ENCODE measurements at regions not wholly inside any gene's neighbourhood (a gene's known extent, or its start where the extent isn't known, plus 50 kb on each side); places are given as distances from the start of the nearest gene placed in this dataset.

DNA sequence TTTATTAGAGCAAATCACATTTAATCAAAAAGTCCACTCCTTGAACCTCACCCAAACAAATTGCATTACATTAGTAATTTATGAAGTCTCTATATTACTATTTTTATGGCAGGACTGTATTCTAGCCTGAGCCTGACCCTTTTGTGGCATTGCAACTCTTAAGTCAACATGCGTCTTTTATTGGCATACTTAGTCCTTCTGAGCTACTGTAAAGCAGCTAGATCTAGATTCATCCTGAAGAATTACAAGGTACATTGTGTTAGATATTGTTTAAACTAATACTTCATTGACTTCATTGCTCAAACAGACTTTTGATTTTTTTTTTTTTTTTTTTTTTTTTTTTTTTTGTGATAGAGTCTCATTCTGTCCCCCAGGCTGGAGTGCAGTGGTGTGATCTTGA is 1842.5 kb upstream of the CDH9 start:
- no peaks in the 10 kb centered on the region for H3K27me3 ChIP-seq (ENCODE audit: control insufficient read depth in 3 of 3, insufficient read depth in 3 of 3, low read length in 3 of 3)
- H3K4me1 ChIP-seq (ENCODE audit: control insufficient read depth in 3 of 3, insufficient read depth in 3 of 3, low read length in 3 of 3) = no peaks in the 10 kb centered on the region
- H3K9ac ChIP-seq (ENCODE audit: low read depth in 1 of 3, low read length in 3 of 3) = no peak overlapping the region
- no peak overlapping the region for H3K4me3 ChIP-seq (ENCODE audit: low read length in 3 of 3)
- H3K9me3 ChIP-seq (ENCODE audit: control insufficient read depth in 3 of 3, low read length in 3 of 3) = no peaks in the 10 kb centered on the region
- no peak overlapping the region for H3K27ac ChIP-seq (ENCODE audit: low read depth, low read length)
- H3K36me3 ChIP-seq (ENCODE audit: control insufficient read depth in 3 of 3, insufficient read depth in 3 of 3, low read length in 3 of 3) = no peaks in the 10 kb centered on the region

DNA sequence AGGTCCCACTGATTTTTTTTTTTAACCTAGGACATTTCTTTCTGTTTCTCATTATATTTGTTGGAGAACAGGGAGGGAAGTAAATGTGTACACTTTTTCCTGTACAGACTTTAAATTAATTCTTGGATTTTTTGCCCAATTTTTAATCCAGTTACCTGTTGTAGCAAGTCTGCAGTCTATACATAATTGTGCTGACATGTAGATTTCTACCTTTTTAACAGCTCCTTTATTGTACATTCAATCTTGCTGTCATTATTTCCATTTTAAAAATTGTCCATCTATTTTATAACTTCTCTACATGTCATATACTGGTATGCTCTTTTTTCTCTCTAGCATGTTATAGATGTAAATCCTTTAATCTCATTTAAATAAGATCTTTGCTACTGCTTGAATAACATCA is 1838.7 kb upstream of the CDH9 start:
- H3K4me1 ChIP-seq (ENCODE audit: control insufficient read depth in 3 of 3, insufficient read depth in 3 of 3, low read length in 3 of 3) = no peaks in the 10 kb centered on the region
- no peak overlapping the region for H3K4me3 ChIP-seq (ENCODE audit: low read length in 3 of 3)
- H3K27me3 ChIP-seq (ENCODE audit: control insufficient read depth in 3 of 3, insufficient read depth in 3 of 3, low read length in 3 of 3) = no peaks in the 10 kb centered on the region
- no peaks in the 10 kb centered on the region for H3K9me3 ChIP-seq (ENCODE audit: control insufficient read depth in 3 of 3, low read length in 3 of 3)
- no peak overlapping the region for H3K27ac ChIP-seq (ENCODE audit: low read depth, low read length)
- H3K36me3 ChIP-seq (ENCODE audit: control insufficient read depth in 3 of 3, insufficient read depth in 3 of 3, low read length in 3 of 3) = no peaks in the 10 kb centered on the region
- H3K9ac ChIP-seq (ENCODE audit: low read depth in 1 of 3, low read length in 3 of 3) = no peak overlapping the region

DNA sequence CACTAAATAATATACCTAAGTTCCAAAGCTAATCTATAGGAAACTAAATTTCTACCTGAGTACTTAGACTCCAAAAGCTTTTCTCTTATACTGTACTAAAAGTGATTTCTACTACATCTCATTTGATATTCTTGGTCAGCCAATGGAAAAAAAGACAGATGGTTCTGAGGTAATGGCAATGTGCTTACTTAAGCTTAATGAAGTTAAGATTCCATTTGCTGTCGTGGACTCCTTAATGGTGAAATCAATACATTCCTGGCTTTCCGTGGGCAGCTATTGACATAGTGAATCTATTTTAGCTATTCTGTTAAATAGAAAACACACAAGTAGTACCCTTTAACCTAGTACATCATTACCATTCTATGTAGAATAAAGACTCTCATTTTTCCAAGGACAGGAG is 1825.6 kb upstream of the CDH9 start:
- Histone ChIP-seq H3K27me3 (ENCODE audit: control insufficient read depth in 3 of 3, insufficient read depth in 3 of 3, low read length in 3 of 3) (no peaks in the 10 kb centered on the region), H3K27ac (ENCODE audit: low read depth, low read length) (no peak overlapping the region), H3K9ac (ENCODE audit: low read depth in 1 of 3, low read length in 3 of 3) (no peak overlapping the region), H3K4me3 (ENCODE audit: low read length in 3 of 3) (no peak overlapping the region), H3K4me1 (ENCODE audit: control insufficient read depth in 3 of 3, insufficient read depth in 3 of 3, low read length in 3 of 3) (no peaks in the 10 kb centered on the region), H3K36me3 (ENCODE audit: control insufficient read depth in 3 of 3, insufficient read depth in 3 of 3, low read length in 3 of 3) (no peaks in the 10 kb centered on the region), H3K9me3 (ENCODE audit: control insufficient read depth in 3 of 3, low read length in 3 of 3) (no peaks in the 10 kb centered on the region)

- Histone ChIP-seq H3K27me3 (ENCODE audit: control insufficient read depth in 3 of 3, insufficient read depth in 3 of 3, low read length in 3 of 3) (no peaks in the 10 kb centered on the region), H3K9ac (ENCODE audit: low read depth in 1 of 3, low read length in 3 of 3) (no peak overlapping the region), H3K27ac (ENCODE audit: low read depth, low read length) (no peak overlapping the region), H3K4me3 (ENCODE audit: low read length in 3 of 3) (no peak overlapping the region), H3K4me1 (ENCODE audit: control insufficient read depth in 3 of 3, insufficient read depth in 3 of 3, low read length in 3 of 3) (no peaks in the 10 kb centered on the region), H3K9me3 (ENCODE audit: control insufficient read depth in 3 of 3, low read length in 3 of 3) (no peaks in the 10 kb centered on the region), H3K36me3 (ENCODE audit: control insufficient read depth in 3 of 3, insufficient read depth in 3 of 3, low read length in 3 of 3) (no peaks in the 10 kb centered on the region)
These were observed 1824.4 kb upstream of the CDH9 start for GRCh38 chr5:28862860-28863196.

DNA sequence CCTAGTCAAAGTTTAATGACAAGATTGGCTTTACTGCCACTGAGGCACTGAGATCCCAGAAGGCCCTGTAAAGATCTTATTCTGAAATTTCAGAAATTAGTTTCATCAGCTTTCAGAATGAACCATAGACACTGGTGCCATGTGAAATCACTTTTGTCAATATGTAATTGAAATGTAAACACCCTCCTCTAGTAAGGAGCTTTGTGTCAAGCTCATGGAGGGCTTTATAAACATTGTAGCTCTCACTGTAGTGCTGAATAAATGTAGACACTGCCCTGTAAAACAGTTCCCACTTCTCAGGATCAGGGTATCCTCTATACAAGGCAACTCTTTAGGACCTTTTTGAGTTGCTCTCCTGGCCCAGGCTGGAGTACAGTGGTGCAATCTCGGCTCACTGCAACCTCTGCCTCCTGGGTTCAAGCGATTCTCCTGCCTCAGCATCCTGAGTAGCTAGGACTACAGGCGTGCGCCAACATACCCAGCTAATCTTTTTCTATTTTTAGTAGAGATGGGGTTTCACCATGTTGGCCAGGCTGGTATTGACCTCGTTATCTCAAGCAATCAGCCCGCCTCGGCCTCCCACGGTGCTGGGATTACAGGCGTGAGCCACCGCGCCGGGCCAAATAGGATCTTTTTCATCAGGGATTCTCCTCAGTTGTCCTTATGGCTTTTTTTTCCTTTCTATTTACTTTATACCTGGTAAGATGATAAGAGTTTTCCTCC is 1823.9 kb upstream of the CDH9 start:
- Histone ChIP-seq H3K9me3 (ENCODE audit: control insufficient read depth in 3 of 3, low read length in 3 of 3) (no peaks in the 10 kb centered on the region), H3K4me1 (ENCODE audit: control insufficient read depth in 3 of 3, insufficient read depth in 3 of 3, low read length in 3 of 3) (no peaks in the 10 kb centered on the region), H3K4me3 (ENCODE audit: low read length in 3 of 3) (no peak overlapping the region), H3K9ac (ENCODE audit: low read depth in 1 of 3, low read length in 3 of 3) (no peak overlapping the region), H3K36me3 (ENCODE audit: control insufficient read depth in 3 of 3, insufficient read depth in 3 of 3, low read length in 3 of 3) (no peaks in the 10 kb centered on the region), H3K27me3 (ENCODE audit: control insufficient read depth in 3 of 3, insufficient read depth in 3 of 3, low read length in 3 of 3) (no peaks in the 10 kb centered on the region), H3K27ac (ENCODE audit: low read depth, low read length) (no peak overlapping the region)

GRCh38 chr5:28855626-28856025 is 1817.2 kb upstream of the CDH9 start:
- Histone ChIP-seq H3K36me3 (ENCODE audit: control insufficient read depth in 3 of 3, insufficient read depth in 3 of 3, low read length in 3 of 3) (no peaks in the 10 kb centered on the region), H3K27ac (ENCODE audit: low read depth, low read length) (no peak overlapping the region), H3K9me3 (ENCODE audit: control insufficient read depth in 3 of 3, low read length in 3 of 3) (no peaks in the 10 kb centered on the region), H3K4me1 (ENCODE audit: control insufficient read depth in 3 of 3, insufficient read depth in 3 of 3, low read length in 3 of 3) (no peaks in the 10 kb centered on the region), H3K9ac (ENCODE audit: low read depth in 1 of 3, low read length in 3 of 3) (no peak overlapping the region), H3K4me3 (ENCODE audit: low read length in 3 of 3) (no peak overlapping the region), H3K27me3 (ENCODE audit: control insufficient read depth in 3 of 3, insufficient read depth in 3 of 3, low read length in 3 of 3) (no peaks in the 10 kb centered on the region)

DNA sequence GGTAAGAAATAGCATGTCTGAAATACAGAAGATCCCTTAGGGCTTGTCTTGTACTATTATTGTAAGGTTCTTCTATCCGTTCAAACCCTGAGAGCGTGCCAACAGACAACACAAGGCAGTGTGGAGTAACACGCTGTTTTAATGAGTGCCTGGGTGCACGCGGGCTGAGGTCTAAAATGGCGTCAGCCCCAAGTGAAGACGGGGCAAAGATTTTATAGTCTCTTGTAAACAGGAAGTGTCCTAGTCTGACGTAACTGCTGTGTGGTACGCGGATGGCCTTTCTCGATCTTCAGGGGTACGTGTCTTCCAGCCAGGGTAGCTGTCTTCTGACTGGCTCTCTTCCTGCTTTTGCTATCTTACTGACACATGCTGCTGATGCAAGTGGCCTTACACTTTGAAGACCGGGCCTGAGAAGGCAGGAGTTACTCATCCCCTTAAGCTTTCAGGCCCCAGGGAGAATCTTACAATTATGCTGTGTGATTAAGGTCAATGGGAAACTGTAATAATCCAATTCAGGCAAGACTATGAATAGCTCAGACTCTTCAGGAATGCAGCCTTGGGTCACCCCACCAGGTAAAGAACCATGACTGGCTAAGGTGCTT is 1812.0 kb upstream of the CDH9 start:
- Histone ChIP-seq H3K27ac (ENCODE audit: low read depth, low read length) (no peak overlapping the region), H3K27me3 (ENCODE audit: control insufficient read depth in 3 of 3, insufficient read depth in 3 of 3, low read length in 3 of 3) (no peaks in the 10 kb centered on the region), H3K36me3 (ENCODE audit: control insufficient read depth in 3 of 3, insufficient read depth in 3 of 3, low read length in 3 of 3) (no peaks in the 10 kb centered on the region), H3K9me3 (ENCODE audit: control insufficient read depth in 3 of 3, low read length in 3 of 3) (no peaks in the 10 kb centered on the region), H3K4me1 (ENCODE audit: control insufficient read depth in 3 of 3, insufficient read depth in 3 of 3, low read length in 3 of 3) (no peaks in the 10 kb centered on the region), H3K4me3 (ENCODE audit: low read length in 3 of 3) (no peak overlapping the region), H3K9ac (ENCODE audit: low read depth in 1 of 3, low read length in 3 of 3) (no peak overlapping the region)

GRCh38 chr5:28831042-28831441 is 1792.7 kb upstream of the CDH9 start:
- Histone ChIP-seq H3K4me3 (ENCODE audit: low read length in 3 of 3) (no peak overlapping the region), H3K36me3 (ENCODE audit: control insufficient read depth in 3 of 3, insufficient read depth in 3 of 3, low read length in 3 of 3) (no peaks in the 10 kb centered on the region), H3K27me3 (ENCODE audit: control insufficient read depth in 3 of 3, insufficient read depth in 3 of 3, low read length in 3 of 3) (no peaks in the 10 kb centered on the region), H3K27ac (ENCODE audit: low read depth, low read length) (no peak overlapping the region), H3K9me3 (ENCODE audit: control insufficient read depth in 3 of 3, low read length in 3 of 3) (peaks cover 0 to 2% (median 0%) of the 10 kb centered on the region in 3 donors), H3K4me1 (ENCODE audit: control insufficient read depth in 3 of 3, insufficient read depth in 3 of 3, low read length in 3 of 3) (no peaks in the 10 kb centered on the region), H3K9ac (ENCODE audit: low read depth in 1 of 3, low read length in 3 of 3) (no peak overlapping the region)

DNA sequence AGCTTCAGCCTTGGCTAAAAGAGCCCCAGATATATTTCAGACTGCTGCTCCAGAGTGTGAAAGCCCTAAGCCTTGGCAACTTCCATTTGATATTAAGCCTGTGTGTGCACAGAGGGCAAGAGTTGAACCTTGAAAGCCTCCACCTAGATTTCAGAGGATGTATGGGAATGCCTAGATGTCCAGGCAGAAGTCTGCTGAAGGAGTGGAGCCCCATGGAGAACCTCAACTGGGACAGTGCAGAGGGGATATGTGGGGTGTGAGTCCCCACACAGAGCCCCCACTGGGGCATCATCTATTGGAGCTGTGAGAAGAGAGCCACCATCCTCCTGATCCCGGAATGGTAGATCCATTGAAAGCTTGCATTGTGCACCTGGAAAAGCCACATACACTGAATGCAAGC is 1784.8 kb upstream of the CDH9 start:
- no peak overlapping the region for H3K9ac ChIP-seq (ENCODE audit: low read depth in 1 of 3, low read length in 3 of 3)
- H3K4me3 ChIP-seq (ENCODE audit: low read length in 3 of 3) = no peak overlapping the region
- H3K27ac ChIP-seq (ENCODE audit: low read depth, low read length) = no peak overlapping the region
- H3K4me1 ChIP-seq (ENCODE audit: control insufficient read depth in 3 of 3, insufficient read depth in 3 of 3, low read length in 3 of 3) = no peaks in the 10 kb centered on the region
- H3K36me3 ChIP-seq (ENCODE audit: control insufficient read depth in 3 of 3, insufficient read depth in 3 of 3, low read length in 3 of 3) = no peaks in the 10 kb centered on the region
- H3K27me3 ChIP-seq (ENCODE audit: control insufficient read depth in 3 of 3, insufficient read depth in 3 of 3, low read length in 3 of 3) = no peaks in the 10 kb centered on the region
- no peaks in the 10 kb centered on the region for H3K9me3 ChIP-seq (ENCODE audit: control insufficient read depth in 3 of 3, low read length in 3 of 3)

GRCh38 chr5:28822071-28822470 is 1783.7 kb upstream of the CDH9 start:
- H3K27me3 ChIP-seq (ENCODE audit: control insufficient read depth in 3 of 3, insufficient read depth in 3 of 3, low read length in 3 of 3) = no peaks in the 10 kb centered on the region
- H3K4me3 ChIP-seq (ENCODE audit: low read length in 3 of 3) = no peak overlapping the region
- no peaks in the 10 kb centered on the region for H3K9me3 ChIP-seq (ENCODE audit: control insufficient read depth in 3 of 3, low read length in 3 of 3)
- no peak overlapping the region for H3K27ac ChIP-seq (ENCODE audit: low read depth, low read length)
- H3K4me1 ChIP-seq (ENCODE audit: control insufficient read depth in 3 of 3, insufficient read depth in 3 of 3, low read length in 3 of 3) = no peaks in the 10 kb centered on the region
- H3K9ac ChIP-seq (ENCODE audit: low read depth in 1 of 3, low read length in 3 of 3) = no peak overlapping the region
- no peaks in the 10 kb centered on the region for H3K36me3 ChIP-seq (ENCODE audit: control insufficient read depth in 3 of 3, insufficient read depth in 3 of 3, low read length in 3 of 3)

Measured in skeletal muscle tissue (tissue), 3 donors.